GM18498 (cell line): ENCODE measurements at regions not wholly inside any gene's neighbourhood (a gene's known extent, or its start where the extent isn't known, plus 50 kb on each side); places are given as distances from the start of the nearest gene placed in this dataset.
"Not testable (repeated sequence)": the region's sequence is repeated elsewhere in the genome, so short reads cannot be mapped to it uniquely, and the experiment has no call there.

ENCODE experiments used
- ATAC-seq: cut with Tn5 transposase; IDR thresholded peaks from one replicate; pipeline ENCODE4 v1.9.1; 2021; ENCODE audit warnings: mild to moderate bottlenecking, moderate library complexity; ENCODE audit not compliant: unreplicated experiment

GRCh38 chr5:62243046-62243445 is 63.0 kb upstream of the KIF2A start:
- not testable (repeated sequence) for ATAC-seq

- ATAC-seq = not testable (repeated sequence)
Observed at GRCh38 chr5:62248192-62248591, 57.8 kb upstream of the KIF2A start.

GRCh38 chr5:62250085-62250484 is 55.9 kb upstream of the KIF2A start:
- ATAC-seq = not testable (repeated sequence)

GRCh38 chr5:62250919-62251318 is 55.1 kb upstream of the KIF2A start:
- not testable (repeated sequence) for ATAC-seq

- not testable (repeated sequence) for ATAC-seq
Observed at GRCh38 chr5:62252519-62252918, 53.5 kb upstream of the KIF2A start.

GRCh38 chr5:62255551-62255950 is 50.5 kb upstream of the KIF2A start:
- not testable (repeated sequence) for ATAC-seq

- peak; percentile 75 for ATAC-seq
Observed at GRCh38 chr5:62256161-62257019, 49.6 kb upstream of the KIF2A start.
